ENCODE measurements at regions not wholly inside any gene's neighbourhood (a gene's known extent, or its start where the extent isn't known, plus 50 kb on each side); places are given as distances from the start of the nearest gene placed in this dataset.
"Not testable (repeated sequence)": the region's sequence is repeated elsewhere in the genome, so short reads cannot be mapped to it uniquely, and the experiment has no call there.

DNA sequence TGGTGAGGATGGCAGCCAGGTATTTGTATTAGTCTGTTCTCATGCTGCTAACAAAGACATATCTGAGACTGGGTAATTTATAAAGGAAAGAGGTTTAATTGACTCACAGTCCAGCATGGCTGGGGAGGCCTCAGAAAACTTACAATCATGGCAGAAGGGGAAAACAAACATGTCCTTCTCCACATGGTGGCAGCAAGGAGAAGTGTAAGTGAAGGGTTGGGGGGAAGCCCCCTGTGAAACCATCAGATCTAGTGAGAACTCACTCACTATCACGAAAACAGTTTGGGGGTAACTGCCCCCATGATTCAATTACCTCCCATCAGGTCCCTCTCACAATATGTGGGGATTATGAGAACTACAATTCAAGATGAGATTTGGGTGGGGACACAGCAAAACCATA lies 276.8 kb downstream of the OLFM4 start:
- not testable (repeated sequence) for DNase-seq

DNA sequence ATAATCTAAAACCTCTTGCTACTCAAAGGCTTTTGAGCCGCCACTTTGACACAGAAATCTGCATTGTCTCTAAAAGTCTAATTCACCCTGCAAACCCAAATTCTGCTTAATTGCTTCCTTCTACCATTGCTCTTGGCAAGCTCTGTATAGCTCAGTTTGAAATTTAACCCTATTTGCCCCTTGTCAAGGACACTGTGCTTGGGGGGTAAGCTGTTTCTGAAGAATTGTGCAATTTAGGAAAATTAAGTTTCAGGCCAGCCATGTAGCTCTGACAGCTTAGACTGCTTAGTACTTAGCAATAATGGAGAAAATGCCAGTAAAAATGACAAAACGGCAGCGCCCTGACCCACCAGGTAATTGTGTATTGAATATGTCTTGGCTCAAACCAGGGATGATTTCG lies 282.2 kb downstream of the OLFM4 start:
- DNase-seq = no peak

DNA sequence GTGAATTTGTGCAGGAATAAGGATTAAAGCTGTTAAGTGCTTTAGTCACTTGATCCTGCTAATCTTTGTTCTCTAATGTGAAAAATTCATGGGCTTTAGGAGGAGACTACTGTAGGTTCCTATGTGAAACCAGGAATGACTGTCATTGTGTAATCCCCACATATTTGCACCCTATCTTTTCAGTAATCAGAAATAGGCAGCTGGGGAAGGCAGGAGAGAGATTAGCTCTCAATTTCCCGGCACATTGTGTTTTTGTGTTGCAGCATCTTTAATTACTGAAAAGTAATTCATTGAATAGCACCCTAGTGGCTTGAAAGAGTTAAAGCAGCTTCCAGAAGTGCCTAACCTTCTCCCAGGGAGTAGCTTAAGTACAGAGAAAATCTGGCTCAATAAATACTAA lies 282.9 kb downstream of the OLFM4 start:
- DNase-seq = no peak

DNA sequence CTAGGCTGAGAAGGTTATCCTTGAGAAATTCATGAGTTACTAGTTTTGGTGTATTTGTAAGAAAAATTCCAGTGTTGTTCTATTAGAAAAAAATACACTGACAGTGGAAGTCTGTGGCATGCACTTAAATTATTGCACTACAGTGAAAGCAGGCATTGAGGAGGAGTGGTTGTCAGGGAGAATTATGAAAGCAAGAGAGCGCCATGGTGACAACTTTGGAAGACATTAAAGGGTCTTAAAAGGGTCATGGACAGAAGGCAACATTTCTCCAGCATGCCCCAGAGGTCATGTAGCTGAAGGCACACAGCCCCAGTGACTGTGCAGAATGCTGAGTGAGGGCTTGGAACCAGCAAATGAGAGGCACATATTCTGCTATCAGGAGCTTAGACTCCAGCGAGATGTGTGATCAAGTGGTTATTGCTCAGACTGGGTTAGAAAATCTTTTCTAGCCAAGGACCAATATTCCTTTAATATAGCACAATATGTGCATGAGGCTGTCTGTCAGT lies 292.7 kb downstream of the OLFM4 start:
- DNase-seq = no peak

DNA sequence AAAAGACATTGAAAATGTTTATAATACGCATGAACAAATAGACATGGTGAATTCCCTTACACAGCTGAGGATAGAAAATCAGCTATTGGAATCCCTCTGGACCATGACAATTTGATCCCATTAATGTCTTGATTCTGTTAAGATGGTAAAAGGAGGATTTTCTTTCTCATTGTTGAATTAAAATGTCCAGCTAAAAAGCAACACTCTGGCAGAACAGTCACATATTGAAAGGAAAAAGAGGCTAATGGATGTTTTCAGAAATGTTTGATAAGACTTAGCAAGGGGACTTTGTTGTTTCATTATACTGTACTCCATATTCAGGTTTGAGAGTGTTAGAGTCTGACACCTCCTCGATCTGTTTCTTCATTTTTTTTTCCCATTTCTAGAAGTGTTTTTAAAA lies 296.0 kb downstream of the OLFM4 start:
- DNase-seq = no peak

DNA sequence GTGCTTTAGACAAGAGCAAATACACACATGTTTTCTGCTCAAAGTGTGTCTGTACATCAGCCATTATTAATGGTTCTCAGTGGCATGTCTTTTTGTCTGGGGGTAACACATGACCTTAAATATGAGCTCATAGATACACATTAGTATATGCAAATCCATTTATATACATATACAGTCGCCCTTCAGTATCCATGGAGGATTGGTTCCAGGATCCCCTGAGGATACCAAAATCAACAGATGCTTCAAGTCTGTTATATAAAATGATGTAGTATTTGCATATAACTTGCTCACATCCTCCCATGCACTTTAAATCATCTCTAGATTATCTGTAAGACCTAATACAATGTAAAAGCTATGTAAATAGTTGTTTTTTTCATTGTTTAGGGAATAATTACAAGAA lies 298.1 kb downstream of the OLFM4 start:
- DNase-seq = no peak

DNA sequence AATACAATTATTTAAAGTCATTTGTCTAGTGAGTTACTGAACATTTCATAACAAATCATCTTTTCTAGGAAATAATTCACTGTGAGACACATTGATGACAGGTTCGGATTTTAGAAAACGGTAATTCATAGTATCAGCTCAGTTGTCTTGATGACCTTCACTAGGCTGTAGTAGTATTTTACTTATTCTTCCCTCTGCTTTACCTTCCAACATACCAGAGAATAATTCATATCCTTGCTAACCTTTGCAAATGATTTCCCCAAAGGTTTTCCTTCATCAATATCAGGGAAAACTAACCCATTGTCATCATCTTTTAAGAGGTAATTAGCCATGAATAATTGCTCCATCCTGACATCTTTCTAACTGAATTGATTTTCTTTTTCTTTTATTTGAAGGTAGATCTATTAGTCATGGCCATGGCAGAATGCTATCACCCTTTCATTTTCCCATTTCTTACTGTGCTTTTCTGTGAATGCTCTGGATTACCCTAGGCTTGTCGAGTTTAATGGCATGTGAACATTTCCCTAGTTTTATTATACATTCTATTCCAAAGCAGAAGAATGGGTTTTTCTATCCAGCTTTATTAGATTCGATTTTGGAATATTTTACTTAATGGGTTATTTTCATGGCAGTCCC lies 299.2 kb downstream of the OLFM4 start:
- no peak for DNase-seq

DNA sequence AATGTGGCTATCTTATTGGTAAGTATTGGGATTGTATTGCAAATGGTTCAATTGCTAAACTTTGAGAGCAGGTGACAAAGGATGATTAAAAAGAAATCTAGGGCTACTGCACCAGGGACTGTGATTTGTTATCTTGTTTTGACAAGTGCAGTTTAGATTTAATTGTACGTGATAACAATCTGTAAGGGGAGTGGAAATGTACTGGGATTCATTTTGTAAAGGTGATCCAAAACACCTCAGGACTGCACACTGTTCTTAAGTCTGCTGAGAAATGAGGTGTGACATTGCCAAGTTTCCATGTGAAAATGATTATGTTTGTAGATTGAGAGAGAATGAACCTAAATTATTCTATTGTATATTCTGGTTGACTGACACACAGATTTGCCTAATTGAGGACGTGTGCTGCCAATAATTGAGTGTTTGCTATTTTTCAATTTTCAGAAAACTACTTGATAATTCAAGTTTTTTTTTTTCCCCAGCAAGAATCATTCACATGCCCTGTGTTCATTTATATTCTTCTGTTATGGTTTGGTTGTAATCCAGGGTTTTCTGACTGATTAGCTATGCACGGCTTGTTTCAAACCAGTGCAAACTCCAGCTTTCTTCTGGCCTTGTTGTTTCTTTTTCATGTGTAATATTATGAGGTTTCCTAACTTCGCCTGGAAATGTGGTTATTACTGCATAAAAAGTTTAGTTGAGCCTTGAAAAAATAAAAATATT lies 308.0 kb downstream of the OLFM4 start:
- no peak for DNase-seq

DNA sequence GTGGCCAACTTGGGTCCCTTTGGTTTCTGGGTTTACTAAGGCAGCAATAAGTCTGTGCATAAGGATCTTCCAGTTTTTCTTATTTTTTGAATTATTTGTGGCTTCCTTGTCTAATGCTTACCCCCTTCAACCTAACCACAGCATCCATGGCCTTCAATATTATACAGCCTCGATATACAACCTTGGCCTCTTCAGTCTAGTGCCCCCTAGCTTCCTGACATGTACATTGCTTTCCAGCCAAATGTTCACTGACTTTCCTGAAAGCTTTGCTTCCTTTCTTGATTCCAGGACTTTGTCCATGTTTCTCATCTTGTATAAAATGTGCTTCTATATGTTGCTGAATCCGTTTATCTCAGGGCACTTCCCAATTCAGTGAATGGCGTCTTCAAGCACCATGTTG lies 310.1 kb downstream of the OLFM4 start:
- no peak for DNase-seq

DNA sequence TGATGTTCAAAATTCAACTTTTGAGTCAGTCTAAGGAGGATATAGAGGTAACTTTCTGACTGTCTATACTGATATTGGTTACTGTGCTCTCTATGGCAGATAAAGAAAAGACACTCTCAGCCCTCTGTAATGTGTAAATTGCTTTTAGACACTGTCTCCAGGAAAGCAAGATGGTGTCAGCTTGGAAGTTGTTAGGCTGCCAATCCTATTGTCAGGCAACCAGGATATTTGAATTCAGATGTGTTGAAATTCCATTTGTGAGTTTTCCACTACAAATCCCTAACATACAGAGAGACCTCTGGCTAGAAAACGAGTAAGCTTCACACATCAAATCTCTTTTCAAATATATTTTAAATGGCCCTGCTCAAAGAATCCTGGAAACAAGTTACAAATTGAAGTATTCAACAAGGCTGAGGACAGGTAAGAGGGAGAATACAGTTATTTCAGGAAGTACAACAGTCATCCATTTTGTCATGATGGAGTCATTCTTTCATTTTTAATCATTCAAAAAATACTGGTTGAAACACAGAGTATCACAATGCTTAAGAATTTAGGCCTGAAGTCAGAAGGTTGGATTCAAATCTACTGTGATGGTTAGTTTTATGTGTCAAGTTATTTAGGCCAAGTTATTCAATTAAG lies 312.0 kb downstream of the OLFM4 start:
- DNase-seq = no peak

DNA sequence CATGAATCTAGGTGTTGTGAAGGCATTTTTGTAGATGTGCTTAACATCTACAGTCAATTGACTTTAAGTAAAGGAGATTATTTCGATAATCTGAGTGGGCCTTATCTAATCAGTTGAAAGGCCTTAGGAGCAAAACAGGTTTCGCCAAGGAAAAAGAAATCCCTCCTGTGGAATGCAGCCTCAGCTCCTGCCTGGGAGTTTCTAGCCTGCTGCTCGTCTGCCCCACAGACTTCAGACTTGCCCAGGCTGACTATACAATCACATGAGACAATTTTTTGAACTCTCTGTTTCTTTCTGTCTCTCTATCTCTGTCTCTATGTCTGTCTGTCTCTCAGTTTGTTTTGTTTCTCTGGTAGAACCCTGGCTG lies 312.5 kb downstream of the OLFM4 start:
- DNase-seq = no peak

DNA sequence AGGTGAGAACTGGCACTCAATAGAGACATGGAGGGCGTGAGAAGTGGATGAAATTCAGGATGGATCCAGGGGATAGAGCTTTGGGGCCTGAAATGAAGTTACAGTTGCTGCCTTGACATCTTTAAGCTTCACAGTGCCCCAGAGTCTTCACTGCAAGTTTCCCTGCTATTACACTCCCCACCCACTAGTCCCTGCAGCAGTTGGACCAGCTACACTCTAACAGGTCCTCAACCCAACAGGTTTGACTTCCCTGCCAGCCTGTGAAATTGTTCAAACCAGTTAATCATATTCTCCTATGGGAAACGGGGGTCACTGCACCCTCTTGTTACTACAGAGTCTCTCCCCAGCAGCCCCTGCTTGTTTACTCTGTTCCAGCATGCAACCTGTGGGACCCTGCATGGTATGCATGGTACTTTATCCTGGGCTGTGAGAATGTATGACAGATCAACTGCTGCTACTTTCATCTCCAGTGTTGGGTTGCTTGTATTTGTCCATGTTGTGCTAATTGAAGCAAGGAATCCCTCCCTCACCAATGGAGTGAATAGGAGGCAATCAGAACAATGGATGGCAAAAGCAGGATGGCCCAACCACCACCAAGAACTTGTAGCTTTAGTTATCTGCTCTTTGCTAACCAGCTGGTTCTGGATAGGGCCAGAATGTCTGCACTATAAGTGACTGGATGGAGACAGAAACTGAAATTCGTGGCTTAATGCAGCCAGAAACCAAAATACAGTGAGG lies 314.2 kb downstream of the OLFM4 start:
- DNase-seq = no peak

DNA sequence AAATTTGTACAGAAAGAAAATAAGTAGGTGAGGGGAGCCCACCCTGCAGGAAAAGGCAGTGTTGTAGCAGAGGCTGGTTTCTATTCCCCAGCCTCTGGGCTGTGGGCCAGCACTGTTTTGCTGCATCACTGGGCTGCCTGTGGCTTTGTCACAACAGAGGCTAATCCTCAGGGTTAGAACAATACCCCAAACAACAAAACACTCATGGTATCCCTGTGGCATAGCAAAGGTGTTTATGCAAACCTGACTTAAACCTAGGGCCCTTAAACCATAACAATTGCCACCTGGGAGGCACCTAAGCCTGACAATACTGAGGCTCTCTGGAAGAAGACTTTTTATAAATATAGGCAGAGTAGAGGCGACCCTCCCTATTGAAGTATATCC lies 314.7 kb downstream of the OLFM4 start:
- DNase-seq = no peak

DNA sequence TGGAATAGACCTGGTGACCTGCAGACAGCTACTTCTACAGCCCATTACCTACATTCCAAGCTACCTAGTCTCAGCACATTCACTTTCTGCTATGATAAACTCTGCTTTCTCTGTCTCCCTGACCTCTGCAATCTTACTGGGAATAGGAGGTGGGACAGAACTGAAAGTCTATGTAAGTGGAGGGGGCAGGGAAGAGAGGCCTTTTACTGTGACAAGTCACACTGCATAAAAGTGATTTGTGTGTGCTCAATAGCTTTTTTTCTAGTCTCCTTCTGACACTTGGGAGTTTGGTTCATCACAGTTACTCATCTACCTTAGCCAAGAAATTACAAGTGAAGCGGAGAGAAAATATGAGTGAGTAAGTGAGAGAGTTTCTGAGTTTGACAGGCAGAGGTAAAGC lies 322.4 kb downstream of the OLFM4 start:
- no peak for DNase-seq

DNA sequence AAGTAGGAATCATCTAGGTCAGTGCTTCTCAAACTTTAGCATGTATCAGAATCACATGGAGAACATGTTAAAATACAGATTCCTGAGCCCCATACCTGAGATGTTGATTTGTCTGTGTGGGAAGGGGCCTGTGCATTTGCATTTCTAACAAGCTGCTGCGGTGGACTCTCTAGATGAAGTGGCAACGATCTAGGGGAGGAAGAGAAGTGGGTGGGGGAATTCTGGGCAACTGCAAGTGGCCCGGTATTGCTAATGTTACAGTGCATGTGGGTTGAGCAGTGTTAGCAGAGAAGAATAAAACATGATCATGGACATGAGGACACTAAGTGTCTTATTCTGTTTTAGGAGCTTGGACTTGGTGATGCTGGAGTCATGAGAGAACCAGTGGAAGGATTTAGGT lies 329.0 kb downstream of the OLFM4 start:
- DNase-seq = no peak

DNA sequence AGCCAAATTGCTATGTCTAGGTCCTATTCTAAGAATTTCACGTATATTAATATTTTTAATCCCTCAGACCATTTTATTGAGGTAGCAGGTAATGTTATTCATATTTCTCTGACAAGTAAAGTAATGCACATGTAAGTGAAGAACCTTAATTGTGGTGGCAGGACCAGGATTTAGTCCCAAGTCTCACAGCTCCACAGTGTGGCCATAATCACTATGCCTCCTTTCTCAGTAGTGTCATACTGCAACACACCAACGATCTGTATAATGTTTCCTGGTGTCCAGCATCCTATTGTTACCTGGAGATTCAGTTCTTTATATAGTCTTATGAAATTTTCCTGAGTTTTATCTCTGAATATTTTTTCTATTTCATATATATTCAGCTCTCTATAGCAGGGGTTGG lies 340.3 kb downstream of the OLFM4 start:
- DNase-seq = no peak

DNA sequence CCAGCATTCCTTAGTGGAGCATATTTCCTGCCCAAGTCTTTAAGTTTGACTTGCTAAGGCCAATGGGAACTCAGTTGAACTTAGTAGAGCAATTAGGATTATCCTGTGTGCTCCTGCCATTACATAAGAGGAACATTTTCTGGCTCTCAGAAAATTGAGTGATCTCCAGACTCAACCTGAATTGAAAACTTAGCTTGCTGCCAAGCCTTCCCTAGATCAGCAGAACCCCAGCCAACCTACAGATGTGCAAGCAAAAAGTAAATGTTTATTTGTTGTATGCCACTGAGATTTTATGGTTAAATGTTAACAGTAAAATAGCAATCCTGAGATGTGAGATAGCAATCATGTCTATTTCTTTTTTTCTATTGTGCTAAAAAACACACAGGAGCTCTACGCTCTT lies 350.9 kb downstream of the OLFM4 start:
- DNase-seq = no peak

DNA sequence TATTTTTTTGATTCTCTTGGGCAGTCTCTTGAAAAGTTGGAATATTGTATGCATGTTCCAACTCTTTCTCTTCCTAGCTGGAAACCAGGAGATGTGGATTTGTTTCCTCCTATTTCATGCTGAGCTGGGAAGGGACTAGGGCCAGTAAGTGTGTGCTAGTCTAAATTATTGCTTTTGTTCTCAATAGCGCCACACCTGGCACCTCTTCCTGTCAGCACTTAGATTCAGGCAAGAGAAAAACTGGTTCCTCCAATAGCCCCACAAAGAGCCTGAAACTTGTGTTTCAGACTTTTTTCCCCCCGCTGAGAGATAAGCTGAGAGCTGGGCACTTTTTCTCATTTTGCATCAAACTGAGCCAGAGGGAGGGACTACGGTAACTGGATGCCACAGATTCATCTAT lies 353.4 kb downstream of the OLFM4 start:
- DNase-seq = no peak

DNA sequence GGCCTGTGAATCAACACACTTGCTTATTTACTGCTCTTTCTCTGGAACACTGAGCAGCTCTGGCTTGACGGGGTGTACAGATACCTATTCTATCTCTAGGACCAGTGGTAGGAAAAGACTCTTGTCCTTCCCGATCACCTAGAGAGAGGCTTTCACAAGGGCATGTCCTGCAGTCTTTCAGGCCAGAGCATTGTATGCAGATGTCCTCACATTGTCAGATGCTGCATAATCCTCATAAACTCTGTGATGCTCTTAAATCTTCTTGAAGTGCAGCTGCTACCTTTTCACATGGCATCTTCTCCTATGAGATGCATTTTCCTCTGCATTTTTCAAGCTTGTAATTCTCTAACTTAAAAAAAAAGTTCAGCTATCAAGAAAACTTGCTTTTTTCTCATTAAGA lies 369.4 kb downstream of the OLFM4 start:
- DNase-seq = no peak

DNA sequence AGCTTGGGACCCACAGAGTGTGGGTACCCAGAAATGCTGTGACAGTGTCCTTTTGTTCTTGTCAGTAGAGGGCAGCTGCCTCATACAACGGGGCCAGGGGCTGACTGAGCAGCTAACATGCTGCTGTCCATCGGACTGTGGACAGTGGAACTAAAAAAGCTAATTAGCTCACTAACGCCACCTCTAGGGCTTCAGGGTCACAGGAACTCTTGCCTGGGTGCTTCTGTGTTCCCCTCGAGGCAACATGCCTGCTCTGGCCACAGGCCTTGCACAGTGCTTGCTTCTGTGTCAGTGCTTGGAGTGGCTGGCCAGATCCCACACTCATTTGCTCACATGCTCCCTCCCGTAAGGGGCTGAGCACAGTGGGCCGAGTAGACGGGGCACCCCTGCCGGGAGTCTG lies 377.0 kb downstream of the OLFM4 start:
- no peak for DNase-seq

DNA sequence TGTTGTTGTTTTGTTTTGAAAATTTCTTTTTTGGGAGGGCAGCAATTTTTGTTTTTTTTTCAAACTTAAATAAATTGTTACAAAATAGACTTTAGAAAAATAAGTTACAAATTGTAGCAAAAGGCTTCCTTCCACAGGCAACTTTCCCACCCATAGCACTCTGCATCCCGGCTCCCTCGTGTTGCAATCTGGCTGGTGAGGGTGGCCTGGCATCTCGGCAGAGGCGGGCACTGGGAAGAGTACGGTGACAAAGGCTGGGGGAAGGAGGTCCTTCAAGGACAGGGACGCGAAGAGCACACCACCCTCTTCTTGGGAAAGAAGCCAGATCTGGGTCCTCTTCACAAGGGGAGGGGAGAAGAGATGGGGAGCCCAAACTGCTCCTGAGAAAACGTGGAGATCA lies 379.7 kb downstream of the OLFM4 start:
- no peak for DNase-seq

DNA sequence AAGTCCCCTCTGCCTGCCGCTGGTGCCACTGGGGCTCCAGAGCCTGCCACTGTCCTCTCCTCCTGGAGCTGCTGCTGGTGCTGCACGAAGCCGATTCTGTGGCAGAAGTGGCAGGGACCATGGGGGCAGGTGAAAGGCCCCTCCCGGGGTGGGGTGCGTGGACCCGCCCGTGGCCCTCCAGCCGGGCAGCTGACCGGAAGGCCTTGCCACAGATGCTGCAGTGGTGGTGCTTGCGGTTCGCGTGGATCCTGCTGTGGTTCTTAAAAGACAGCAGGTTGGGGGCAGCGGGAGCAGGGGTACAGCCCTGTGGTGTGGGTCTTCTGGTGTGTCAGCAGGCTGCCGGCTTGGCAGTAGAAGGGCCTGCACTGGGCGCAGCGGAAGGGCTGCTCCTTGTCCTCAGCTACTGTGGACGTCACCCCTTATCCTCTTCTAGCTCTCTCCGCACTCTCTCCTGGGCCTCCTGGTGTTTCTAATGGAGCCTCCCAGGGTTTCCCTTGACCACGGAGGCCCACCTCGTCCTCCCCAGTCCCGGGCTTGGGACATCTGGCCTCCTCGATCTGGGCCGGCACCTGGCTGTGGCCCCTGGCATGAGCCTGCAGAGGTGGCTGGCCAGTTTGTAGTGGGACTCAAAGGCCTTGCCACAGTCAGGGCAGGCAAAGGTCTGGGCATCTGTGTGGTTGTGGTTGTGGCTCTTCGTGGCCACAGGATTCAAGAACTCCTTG lies 380.4 kb downstream of the OLFM4 start:
- DNase-seq = no peak

DNA sequence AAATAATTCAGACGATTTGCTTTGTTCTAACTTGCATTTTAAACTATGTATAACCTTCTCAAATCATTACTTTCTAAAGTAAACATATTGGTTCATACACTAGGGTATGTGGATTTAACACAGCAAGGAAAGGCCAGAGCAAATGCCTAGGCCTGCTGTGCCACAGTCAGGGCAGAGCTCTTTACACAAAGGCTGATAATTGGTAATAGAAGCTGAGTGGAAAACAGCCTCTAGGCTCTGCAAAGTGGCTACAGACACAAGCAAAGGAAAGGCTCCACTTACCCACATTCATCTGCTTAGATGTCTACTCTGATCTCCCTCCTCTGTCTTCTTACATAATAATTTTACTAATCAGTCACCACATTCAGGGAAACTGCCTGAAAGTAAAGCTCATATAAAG lies 382.9 kb downstream of the OLFM4 start:
- no peak for DNase-seq
